ENCODE measurements at regions not wholly inside any gene's neighbourhood (a gene's known extent, or its start where the extent isn't known, plus 50 kb on each side); places are given as distances from the start of the nearest gene placed in this dataset.

DNA sequence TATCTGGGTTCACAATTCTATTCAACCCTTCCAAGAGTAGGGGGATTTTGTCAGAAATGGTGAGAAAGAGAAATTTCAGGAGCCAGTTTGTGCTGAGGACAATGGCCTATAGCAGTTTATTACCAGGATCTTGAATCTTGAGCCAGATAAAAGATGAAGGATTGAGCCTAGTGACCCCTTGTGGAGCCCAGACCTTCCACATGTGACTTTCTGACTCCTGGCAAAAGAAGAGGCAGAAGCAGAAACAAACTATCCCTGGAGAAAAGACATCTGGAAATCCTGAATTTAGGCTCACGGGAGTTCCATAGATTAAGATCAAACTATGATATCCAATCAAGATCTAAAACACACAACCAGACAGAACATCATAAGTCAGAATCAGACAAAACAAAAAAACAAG, 60.9 kb upstream of the CHRM2 start:
- DNase-seq: no peak

GRCh38 chr7:136803028-136803427, 65.4 kb upstream of the CHRM2 start:
- no peak for DNase-seq

DNA sequence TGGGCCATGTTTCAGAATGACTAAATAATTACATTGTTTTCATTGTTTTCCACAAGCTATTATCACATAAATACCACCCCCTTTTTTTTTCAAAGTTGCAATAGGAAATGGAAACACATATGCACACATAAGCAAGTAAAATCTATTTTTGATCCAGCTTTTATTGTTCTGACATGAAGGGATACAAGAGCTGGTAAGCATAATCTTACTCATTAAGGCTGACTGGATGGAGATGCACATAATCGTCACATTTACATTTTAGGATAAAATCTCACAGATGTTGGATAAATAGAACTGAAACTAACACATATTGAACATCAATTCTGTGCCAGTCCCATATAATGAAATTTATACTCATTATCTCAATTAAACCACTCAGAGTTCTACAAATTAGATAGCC, 84.5 kb upstream of the CHRM2 start:
- DNase-seq: no peak

GRCh38 chr7:136741941-136742340, 126.5 kb upstream of the CHRM2 start:
- DNase-seq: no peak

GRCh38 chr7:136728945-136729344, 139.5 kb upstream of the CHRM2 start:
- no peak for DNase-seq

DNA sequence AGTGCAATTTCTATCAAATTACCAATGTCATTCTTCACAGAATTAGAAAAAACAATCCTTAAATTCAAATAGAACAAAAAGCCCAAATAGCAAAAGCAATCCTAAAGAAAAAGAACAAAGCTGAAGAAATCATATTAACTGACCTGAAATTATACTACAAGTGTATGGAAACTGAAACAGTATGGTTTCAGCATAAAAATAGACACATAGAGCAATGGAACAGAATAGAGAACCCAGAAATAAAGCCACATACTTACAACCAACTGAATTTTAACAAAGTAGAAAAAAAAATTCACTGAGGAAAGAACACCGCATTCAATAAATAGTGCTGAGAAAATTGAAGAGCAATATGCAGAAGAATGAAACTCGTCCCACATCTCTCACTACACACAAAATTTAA, 142.0 kb upstream of the CHRM2 start:
- DNase-seq: no peak

GRCh38 chr7:136717910-136718557, 150.4 kb upstream of the CHRM2 start:
- DNase-seq: no peak

- DNase-seq: no peak
Measured at GRCh38 chr7:136714062-136714461, 154.4 kb upstream of the CHRM2 start.

DNA sequence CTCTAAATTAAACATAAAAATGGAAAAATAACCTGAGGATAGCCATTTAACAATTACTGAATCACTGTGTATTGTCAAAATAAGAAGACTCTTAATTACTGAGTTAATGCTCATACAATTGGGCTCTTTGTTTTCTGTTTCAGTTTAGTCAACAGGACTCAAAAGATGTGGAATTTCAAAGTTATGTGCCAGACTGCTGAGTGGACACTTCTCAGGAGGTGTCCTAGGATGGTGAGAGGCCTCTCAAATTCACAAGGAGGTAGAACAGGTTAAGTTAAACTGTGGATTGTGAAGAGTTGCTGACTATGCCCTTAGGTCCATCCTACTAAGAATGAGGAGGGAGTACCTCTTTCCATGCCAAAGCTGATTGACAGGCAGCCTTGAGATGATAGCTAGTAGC, 157.7 kb upstream of the CHRM2 start:
- DNase-seq: no peak

- DNase-seq: no peak
Measured at GRCh38 chr7:136709876-136710275, 158.6 kb upstream of the CHRM2 start.

GRCh38 chr7:136702913-136703312, 165.5 kb upstream of the CHRM2 start:
- DNase-seq: no peak

DNA sequence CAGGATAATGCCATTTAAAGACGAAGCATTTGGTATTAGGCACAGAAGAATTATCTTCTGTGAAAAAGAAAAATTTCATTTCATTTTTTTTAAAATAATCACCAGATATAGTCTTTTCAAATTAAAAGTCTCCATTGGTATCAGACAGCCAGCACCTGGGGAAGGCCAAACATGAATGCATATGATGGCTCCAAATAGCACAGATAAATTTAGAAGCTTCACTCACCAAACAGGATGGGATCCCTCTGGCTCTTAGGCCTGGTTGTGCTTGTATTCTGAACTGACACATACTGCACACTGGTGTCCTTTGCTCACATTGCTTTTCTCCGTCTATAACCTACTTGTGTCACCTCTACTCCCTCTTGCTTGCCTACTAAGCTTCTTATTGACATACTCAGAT, 169.5 kb upstream of the CHRM2 start:
- DNase-seq: no peak

GRCh38 chr7:136698231-136698630, 170.2 kb upstream of the CHRM2 start:
- DNase-seq: no peak

GRCh38 chr7:136697271-136697670, 171.2 kb upstream of the CHRM2 start:
- no peak for DNase-seq

DNA sequence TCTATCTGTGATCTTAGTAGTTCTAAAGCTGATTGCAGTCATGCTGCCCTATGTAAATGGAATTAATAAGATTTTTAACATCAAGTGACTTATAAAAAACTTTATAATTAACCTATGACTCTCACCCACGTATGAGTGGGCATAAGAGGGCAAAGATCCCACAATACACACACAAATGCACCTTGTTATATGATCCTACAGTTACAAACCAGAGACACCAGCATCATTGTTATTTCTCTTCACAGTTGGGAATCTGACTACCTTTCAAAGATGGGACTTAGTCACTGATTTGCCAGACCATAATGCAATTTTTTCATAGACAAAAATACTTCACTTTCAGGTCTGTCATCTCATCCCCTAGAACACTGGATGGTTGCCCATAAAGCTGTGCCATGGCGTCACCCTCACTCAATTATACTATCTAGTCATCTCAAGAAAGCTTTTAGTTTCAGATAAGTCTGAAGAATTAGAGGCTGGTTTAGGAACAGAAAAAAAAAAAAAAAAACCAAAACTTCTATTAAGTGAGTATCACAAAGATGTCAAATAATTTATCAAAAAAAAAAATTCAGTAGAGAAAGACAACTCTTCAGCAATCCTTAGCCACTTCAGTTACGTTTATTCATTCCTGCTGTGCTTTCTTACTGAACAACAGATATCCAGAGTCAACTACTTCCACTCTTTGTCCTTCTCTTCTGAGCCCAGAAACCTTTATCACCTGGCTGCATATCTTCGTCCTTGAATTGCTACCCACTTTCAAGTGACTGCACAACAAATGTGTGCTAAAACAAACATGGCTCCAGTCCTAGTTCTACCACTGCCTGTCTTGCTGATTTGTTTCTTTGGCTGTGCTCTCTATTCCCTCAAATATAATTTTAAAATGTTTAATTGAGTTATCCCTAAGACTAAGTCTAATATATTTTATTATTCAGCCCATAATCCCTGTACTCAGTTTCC, 175.0 kb upstream of the CHRM2 start:
- DNase-seq: no peak

DNA sequence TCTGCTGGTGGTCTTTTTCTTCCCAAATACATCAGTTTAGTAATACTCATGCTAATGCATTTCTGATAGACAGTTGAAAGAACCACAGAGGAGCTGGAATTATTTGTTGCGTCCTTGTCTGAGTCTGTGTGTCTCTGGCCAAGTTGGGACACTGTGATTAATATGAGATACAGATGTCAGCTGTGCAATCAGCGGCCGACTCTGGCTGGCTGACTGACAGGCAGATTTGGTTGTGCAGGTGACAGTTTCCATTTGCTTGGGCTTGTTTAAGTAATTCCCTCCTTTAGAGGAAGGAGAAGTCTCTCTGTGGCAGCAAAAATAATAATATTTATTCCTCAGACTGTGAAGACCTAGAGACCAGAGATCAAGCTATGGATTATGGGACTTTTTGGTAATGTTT, 176.2 kb upstream of the CHRM2 start:
- DNase-seq: no peak

- no peak for DNase-seq
Measured at GRCh38 chr7:136688601-136689000, 179.9 kb upstream of the CHRM2 start.

- peak; percentile 10 for DNase-seq
Measured at GRCh38 chr7:136687693-136688322, 180.6 kb upstream of the CHRM2 start.

DNA sequence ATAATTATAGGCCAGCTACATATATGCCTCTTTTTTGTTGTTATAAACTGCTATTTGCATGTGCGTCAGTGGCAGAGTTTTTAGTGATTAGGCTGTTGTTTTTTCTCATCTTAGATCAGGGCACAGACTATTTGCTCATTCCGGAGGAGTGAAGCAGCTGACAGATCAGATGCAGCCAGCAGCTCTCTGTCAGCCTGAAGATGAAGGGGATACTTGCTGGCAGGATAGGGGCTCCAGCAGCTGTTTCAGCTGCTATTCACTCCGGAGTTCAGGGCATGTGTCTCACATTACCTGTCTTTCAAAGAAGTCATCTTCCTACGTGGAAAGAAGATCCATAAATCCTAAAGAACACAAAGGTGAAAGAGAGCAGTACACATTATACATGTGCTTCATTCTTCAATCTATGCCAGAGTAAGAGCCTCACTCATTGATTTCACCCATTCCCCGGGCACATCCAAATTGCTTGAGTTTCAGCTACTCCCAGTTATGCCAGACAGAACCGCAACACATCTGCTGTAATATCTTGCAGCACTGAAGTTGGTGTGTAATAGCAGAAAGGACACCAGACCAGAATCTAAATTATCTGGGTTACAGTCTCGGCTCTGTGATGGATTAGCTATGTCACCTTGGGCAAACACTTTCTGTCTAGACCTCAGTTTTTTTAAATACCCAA, 182.8 kb upstream of the CHRM2 start:
- no peak for DNase-seq

DNA sequence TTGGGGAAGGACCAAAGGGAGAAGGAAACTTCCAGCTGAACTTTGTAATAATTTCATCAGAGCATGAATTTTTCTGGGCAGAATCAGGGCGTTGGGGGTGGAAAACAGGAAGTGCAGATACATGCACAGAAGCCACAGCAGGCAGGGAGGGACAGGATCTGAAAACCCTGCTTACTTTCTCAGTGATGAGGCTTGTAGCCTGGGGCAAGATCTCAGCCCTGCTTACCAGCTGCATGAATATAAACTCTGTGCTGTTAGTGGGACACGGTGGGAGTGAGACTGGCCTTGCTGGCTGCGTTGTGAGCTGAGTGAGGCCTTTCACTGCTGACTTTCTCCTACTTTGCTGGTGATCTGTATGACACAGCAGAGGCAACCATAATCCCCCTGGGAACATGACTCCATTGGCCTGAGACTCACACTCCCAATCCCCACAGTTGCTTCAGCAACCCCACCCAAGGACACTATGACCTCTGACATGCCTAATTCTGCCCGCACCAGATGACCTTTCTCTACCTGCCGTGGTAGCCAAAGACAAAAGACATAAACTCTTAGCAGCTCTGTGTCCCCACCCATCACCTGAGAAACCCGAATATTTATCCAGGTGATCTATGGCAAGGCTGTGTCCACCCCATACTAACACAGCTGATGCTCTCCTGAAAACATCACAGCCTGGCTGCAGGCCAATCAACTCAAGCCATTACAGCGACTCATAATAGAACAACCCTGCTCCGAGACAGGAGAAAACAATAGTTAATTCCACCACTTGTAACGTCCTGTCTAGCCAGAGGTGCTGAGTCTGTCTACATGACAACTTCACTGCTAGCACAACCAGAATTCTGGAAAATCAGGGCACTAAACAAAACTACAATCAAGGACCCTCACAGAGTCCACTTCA, 190.7 kb upstream of the CHRM2 start:
- DNase-seq: no peak

DNA sequence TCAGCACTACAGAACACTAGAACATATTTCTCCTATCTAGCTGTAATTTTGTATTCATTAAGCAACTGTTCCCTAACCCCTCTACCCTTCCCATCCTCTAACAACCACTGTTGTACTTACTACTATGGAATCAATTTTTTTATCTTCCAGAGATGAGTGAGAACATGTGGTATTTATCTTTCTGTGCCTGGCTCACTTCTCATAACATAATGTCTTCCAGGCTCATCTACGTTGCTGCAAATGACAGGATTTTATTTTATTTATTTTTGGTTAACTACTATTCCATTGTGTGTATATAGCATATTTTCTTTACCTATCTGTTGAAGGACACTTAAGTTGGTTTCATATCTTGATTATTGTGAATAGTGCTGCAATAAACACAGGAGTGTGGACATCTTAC, 200.9 kb upstream of the CHRM2 start:
- no peak for DNase-seq

GRCh38 chr7:136665878-136666509, 202.5 kb upstream of the CHRM2 start:
- no peak for DNase-seq

Measured in kidney glomerular epithelial cell (primary cell).